GM19438 (cell line): ENCODE measurements at regions not wholly inside any gene's neighbourhood (a gene's known extent, or its start where the extent isn't known, plus 50 kb on each side); places are given as distances from the start of the nearest gene placed in this dataset.

Experiments used
- ATAC-seq: cut with Tn5 transposase; IDR thresholded peaks from one replicate; pipeline ENCODE4 v1.9.1; 2021; ENCODE audit warnings: low read depth; ENCODE audit not compliant: unreplicated experiment

GRCh38 chr3:110710603-110711002 lies 361.0 kb upstream of the NECTIN3 start:
- ATAC-seq = no peak

GRCh38 chr3:110711130-110711832 lies 360.3 kb upstream of the NECTIN3 start:
- ATAC-seq = no peak

- ATAC-seq = no peak
These were observed 359.6 kb upstream of the NECTIN3 start for GRCh38 chr3:110711851-110712516.

- no peak for ATAC-seq
These were observed 344.6 kb upstream of the NECTIN3 start for GRCh38 chr3:110727056-110727455.

GRCh38 chr3:110731148-110731547 lies 340.5 kb upstream of the NECTIN3 start:
- ATAC-seq = no peak

GRCh38 chr3:110732420-110732819 lies 339.2 kb upstream of the NECTIN3 start:
- no peak for ATAC-seq

GRCh38 chr3:110733045-110733444 lies 338.6 kb upstream of the NECTIN3 start:
- no peak for ATAC-seq

- ATAC-seq = no peak
These were observed 337.1 kb upstream of the NECTIN3 start for GRCh38 chr3:110734524-110734923.

- peak; percentile 89 for ATAC-seq
These were observed 335.3 kb upstream of the NECTIN3 start for GRCh38 chr3:110736332-110736731.

GRCh38 chr3:110738531-110738930 lies 333.1 kb upstream of the NECTIN3 start:
- no peak for ATAC-seq

GRCh38 chr3:110741891-110742290 lies 329.7 kb upstream of the NECTIN3 start:
- ATAC-seq = no peak

GRCh38 chr3:110743202-110743601 lies 328.4 kb upstream of the NECTIN3 start:
- peak; percentile 93 for ATAC-seq

GRCh38 chr3:110743984-110744383 lies 327.6 kb upstream of the NECTIN3 start:
- ATAC-seq = no peak

- ATAC-seq = no peak
These were observed 326.9 kb upstream of the NECTIN3 start for GRCh38 chr3:110744723-110745122.

GRCh38 chr3:110749006-110749405 lies 322.6 kb upstream of the NECTIN3 start:
- no peak for ATAC-seq

- ATAC-seq = no peak
These were observed 321.4 kb upstream of the NECTIN3 start for GRCh38 chr3:110750201-110750600.

- no peak for ATAC-seq
These were observed 319.3 kb upstream of the NECTIN3 start for GRCh38 chr3:110752307-110752706.

GRCh38 chr3:110753516-110753915 lies 318.1 kb upstream of the NECTIN3 start:
- no peak for ATAC-seq

- ATAC-seq = no peak
These were observed 317.3 kb upstream of the NECTIN3 start for GRCh38 chr3:110754212-110754916.

GRCh38 chr3:110755345-110755744 lies 316.3 kb upstream of the NECTIN3 start:
- ATAC-seq = no peak

- ATAC-seq = no peak
These were observed 314.9 kb upstream of the NECTIN3 start for GRCh38 chr3:110756705-110757104.

- no peak for ATAC-seq
These were observed 313.4 kb upstream of the NECTIN3 start for GRCh38 chr3:110758208-110758607.
